Loucy (cell line): ENCODE measurements at regions not wholly inside any gene's neighbourhood (a gene's known extent, or its start where the extent isn't known, plus 50 kb on each side); places are given as distances from the start of the nearest gene placed in this dataset.

Source experiments
- CTCF ChIP-seq: fragments of 200-600 bp; sonication (generic); conservative IDR thresholded peaks from 2 replicates; pipeline ENCODE4 v1.5.1; 2014; ENCODE audit warnings: mild to moderate bottlenecking, antibody characterized with exemption, low read length
- EZH2phosphoT487 ChIP-seq: fragments of 200-600 bp; IDR thresholded peaks from 2 replicates; pipeline ENCODE4 v1.6.1; 2018; ENCODE audit warnings: antibody characterized with exemption, mild to moderate bottlenecking, moderate library complexity, borderline replicate concordance

GRCh38 chr19:32181216-32181920 is 164.0 kb upstream of the ZNF507 start:
- TF ChIP-seq CTCF (no peak), EZH2phosphoT487 (no peak)
